Stomach (tissue), 8 donors: ENCODE measurements at regions not wholly inside any gene's neighbourhood (a gene's known extent, or its start where the extent isn't known, plus 50 kb on each side); places are given as distances from the start of the nearest gene placed in this dataset.
A peak's percentile ranks its signal among the peaks of the same experiment; 100 is the strongest.

Experiments used
- DNase-seq, 2 donors: peaks; one replicate each; pipeline versions ENCODE4 v3.0.0 to v3.0.0-alpha.2; 2013 to 2019
- H3K27ac ChIP-seq, 5 donors: fragments of 200-600 bp in 4 of 5; sonication (generic) in 4 of 5; one replicate each; pipeline ENCODE4 v1.5.1; 2013 to 2019; ENCODE audit warnings: mild to moderate bottlenecking in 1 of 5, moderate library complexity in 1 of 5
- H3K27me3 ChIP-seq, 3 donors: fragments of 200-600 bp; sonication (generic); one replicate each; pipeline ENCODE4 v1.5.1; 2017 to 2019; ENCODE audit warnings: mixed run types in 1 of 3
- H3K36me3 ChIP-seq, 4 donors: fragments of 200-600 bp; sonication (generic); 1 replicate in 3 of 4; 2 replicates in 1 of 4; pipeline ENCODE4 v1.5.1; 2016 to 2019
- H3K4me1 ChIP-seq, 4 donors: fragments of 200-600 bp; sonication (generic); one replicate each; pipeline ENCODE4 v1.5.1; 2016 to 2019
- H3K4me3 ChIP-seq, 4 donors: fragments of 200-600 bp; sonication (generic) in 3 of 4; one replicate each; pipeline ENCODE4 v1.5.1; 2016 to 2019; ENCODE audit warnings: mild to moderate bottlenecking in 1 of 4
- H3K9me3 ChIP-seq, 4 donors: fragments of 200-600 bp; sonication (generic); one replicate each; pipeline ENCODE4 v1.5.1; 2016 to 2019
- EP300 ChIP-seq: sonication (generic); formaldehyde crosslinking; IDR thresholded peaks from one replicate; pipeline ENCODE4 v1.6.1; 2017; ENCODE audit warnings: antibody characterized with exemption
- POLR2A ChIP-seq, 4 donors: fragments of 450-650 bp; IDR thresholded peaks; one replicate each; pipeline ENCODE4 v1.6.1; 2016; ENCODE audit warnings: antibody characterized with exemption in 4 of 4, control low read depth in 2 of 4, mild to moderate bottlenecking in 1 of 4, moderate library complexity in 1 of 4
- POLR2AphosphoS5 ChIP-seq, 3 donors: sonication (generic); formaldehyde crosslinking; IDR thresholded peaks; one replicate each; pipeline ENCODE4 v1.6.1; 2016; ENCODE audit warnings: antibody characterized with exemption in 3 of 3
- whole genome bisulfite sequencing, 5 donors: extraction: QIAGEN DNeasy Blood & Tissue Kit in 3 of 5; methylation state at CpG; one replicate each; pipeline versions ENCODE4 v1.1.5 to v1.1.7; 2013 to 2018; 5-methylcytosine and 5-hydroxymethylcytosine counted together
- intact Hi-C: fragments of 100-400 bp; cut with DNase I; formaldehyde crosslinking; loops from one replicate; pipeline ENCODE4 v1.15.1; 2023; ENCODE audit warnings: low total_unique reads
- TF ChIP-seq, protein P1 (sequence below), 7 experiments: fragments of 450-650 bp in 4 of 7; fragments of 200-600 bp in 3 of 7; sonication (generic) in 3 of 7; IDR thresholded peaks; one replicate each; pipeline ENCODE4 v1.5.1; 2016 to 2019; ENCODE audit warnings: antibody characterized with exemption in 7 of 7, control low read depth in 2 of 7, mild to moderate bottlenecking in 1 of 7
- donor health status: healthy with polysubstance abuse.
- donor health status: Bipolar disorder and iron deficiency.
- donor health status: healthy.

DNA sequence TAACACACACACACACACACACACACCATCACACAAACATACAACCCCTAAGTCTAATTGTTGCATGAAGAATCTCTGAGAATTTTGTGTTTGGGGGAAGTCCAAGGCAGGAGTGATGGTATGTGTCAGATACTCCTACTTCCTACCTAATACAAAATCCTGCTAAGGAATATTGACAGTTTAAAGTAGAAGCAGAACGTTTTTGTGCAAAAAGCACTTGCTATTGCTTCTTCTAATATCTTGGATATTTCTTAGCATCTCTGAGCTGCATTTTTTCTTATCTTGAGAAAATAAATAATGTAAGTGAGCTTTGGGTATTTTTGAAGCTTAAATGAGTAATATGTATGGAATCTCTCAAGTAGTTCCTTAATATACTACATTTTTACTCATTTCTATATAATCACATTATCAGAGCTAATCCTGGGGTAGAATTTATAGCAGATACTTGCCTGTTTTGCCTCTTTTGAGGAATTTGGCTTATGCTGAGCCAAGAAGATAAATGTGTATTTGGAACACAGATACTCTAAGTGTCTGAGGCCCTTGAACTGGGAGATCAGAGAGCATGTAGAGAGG lies 212.3 kb downstream of the DKK1 start:
- DNase-seq, result peak in 1 of 2 donors; percentile 16
- TF ChIP-seq POLR2A (IDR thresholded peaks at IDR 0.05) (no peak), EP300 (no peak), POLR2AphosphoS5 (IDR thresholded peaks at IDR 0.05) (no peak)
- TF ChIP-seq, protein P1, sequence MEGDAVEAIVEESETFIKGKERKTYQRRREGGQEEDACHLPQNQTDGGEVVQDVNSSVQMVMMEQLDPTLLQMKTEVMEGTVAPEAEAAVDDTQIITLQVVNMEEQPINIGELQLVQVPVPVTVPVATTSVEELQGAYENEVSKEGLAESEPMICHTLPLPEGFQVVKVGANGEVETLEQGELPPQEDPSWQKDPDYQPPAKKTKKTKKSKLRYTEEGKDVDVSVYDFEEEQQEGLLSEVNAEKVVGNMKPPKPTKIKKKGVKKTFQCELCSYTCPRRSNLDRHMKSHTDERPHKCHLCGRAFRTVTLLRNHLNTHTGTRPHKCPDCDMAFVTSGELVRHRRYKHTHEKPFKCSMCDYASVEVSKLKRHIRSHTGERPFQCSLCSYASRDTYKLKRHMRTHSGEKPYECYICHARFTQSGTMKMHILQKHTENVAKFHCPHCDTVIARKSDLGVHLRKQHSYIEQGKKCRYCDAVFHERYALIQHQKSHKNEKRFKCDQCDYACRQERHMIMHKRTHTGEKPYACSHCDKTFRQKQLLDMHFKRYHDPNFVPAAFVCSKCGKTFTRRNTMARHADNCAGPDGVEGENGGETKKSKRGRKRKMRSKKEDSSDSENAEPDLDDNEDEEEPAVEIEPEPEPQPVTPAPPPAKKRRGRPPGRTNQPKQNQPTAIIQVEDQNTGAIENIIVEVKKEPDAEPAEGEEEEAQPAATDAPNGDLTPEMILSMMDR (IDR thresholded peaks at IDR 0.05), result no peak
- WGBS, 5 donors, result 18 to 36% (median 26%) methylated on average over 1 of the region's 1 CpG
- Histone ChIP-seq H3K4me3 (no peak overlapping the region), H3K27ac (no peak overlapping the region), H3K9me3 (no peaks in the 10 kb centered on the region), H3K27me3 (no peaks in the 10 kb centered on the region), H3K4me1 (no peaks in the 10 kb centered on the region), H3K36me3 (no peaks in the 10 kb centered on the region)
- intact Hi-C loops, result no loop called here

DNA sequence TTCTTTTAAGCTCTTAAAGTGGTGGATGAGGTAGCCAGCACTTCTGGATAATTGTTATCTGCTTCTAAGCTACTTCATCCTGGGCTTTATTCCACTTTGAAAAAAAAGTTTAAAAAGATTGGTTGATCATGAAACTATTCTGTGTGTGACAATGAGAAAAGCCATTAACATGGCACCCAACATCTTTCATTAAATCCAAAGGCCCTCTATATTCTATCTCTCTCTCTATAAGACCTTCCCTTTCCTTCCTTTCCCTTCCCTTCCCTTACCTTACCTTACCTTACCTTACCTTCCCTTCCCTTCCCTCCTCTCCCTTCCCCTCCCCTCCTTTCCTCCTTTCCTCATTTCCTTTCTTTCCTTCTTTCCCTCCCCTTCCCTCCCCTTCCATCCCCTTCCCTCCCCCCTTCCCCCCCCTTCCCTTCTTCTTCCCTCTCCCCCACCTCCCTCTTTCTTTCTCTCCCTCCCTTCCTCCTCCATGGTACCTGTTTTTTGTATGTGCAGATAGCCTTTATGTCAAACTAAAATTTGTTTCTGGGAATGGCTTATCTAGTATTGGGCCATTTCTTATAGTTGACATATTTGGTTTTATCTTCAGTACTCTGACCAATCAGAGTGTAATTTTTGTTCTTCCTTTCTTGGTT lies 218.7 kb downstream of the DKK1 start:
- Histone ChIP-seq H3K4me1 (no peaks in the 10 kb centered on the region), H3K27ac (no peak overlapping the region), H3K9me3 (peaks cover 0 to 6% (median 0%) of the 10 kb centered on the region in 4 donors), H3K27me3 (no peaks in the 10 kb centered on the region), H3K36me3 (no peaks in the 10 kb centered on the region), H3K4me3 (no peak overlapping the region)
- no peak for DNase-seq
- intact Hi-C loops, result no loop called here
- TF ChIP-seq POLR2A (IDR thresholded peaks at IDR 0.05) (no peak), EP300 (no peak), POLR2AphosphoS5 (IDR thresholded peaks at IDR 0.05) (no peak)
- TF ChIP-seq, protein P1 (IDR thresholded peaks at IDR 0.05), result no peak

DNA sequence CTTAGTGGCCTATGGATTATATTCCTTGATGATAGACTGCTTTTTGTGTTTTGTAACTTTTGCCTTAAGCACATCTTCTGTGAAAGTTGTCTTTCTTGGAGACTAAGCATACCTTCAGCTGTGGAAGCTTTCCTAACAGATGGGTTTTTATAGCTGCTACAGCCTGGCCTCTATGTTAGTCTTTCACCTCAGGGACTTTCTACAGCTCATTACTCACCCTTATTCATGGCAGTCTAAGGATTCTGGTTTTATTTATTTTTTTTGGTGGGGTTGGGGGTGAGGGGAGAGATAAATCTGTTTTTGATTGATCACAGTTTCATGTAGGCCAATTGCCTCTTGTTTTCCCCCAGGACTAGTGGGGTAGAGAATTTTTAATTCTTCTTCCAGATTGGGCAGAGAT lies 219.9 kb downstream of the DKK1 start:
- Histone ChIP-seq H3K4me3 (no peak overlapping the region), H3K27me3 (no peaks in the 10 kb centered on the region), H3K36me3 (no peaks in the 10 kb centered on the region), H3K9me3 (peaks cover 0 to 10% (median 0%) of the 10 kb centered on the region in 4 donors), H3K4me1 (no peaks in the 10 kb centered on the region), H3K27ac (no peak overlapping the region)
- TF ChIP-seq, protein P1 (IDR thresholded peaks at IDR 0.05), result no peak
- TF ChIP-seq POLR2A (IDR thresholded peaks at IDR 0.05), result no peak
- TF ChIP-seq EP300, result no peak
- TF ChIP-seq POLR2AphosphoS5 (IDR thresholded peaks at IDR 0.05), result no peak
- DNase-seq, result no peak
- intact Hi-C loops, result no loop called here

DNA sequence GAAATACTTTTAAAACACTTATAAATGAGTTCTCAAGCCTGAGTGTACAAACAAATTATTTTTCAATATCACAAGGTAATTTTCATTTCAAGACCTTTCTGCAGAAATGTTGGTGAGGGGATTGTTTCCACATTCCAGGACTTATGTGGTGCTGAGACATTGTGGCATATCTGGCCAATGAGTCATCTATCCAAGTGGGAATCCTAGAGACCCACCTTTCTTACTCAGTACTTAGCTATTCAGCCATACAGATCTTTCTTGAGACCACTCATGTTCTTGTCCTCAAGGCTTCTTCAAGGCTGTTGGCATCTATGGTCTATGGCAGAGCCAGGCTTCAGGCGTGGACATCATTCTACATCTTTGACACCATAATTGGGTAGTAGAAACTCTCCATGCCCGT lies 225.4 kb downstream of the DKK1 start:
- peaks cover 0 to 5% (median 0%) of the 10 kb centered on the region in 4 donors for H3K9me3 ChIP-seq
- H3K4me3 ChIP-seq, result no peak overlapping the region
- intact Hi-C loops, result no loop called here
- H3K27me3 ChIP-seq, result no peaks in the 10 kb centered on the region
- DNase-seq, result no peak
- H3K4me1 ChIP-seq, result no peaks in the 10 kb centered on the region
- TF ChIP-seq, protein P1 (IDR thresholded peaks at IDR 0.05), result no peak
- TF ChIP-seq EP300 (no peak), POLR2AphosphoS5 (IDR thresholded peaks at IDR 0.05) (no peak), POLR2A (IDR thresholded peaks at IDR 0.05) (no peak)
- 63 to 81% (median 75%) methylated on average over 2 of the region's 2 CpGs for WGBS, 5 donors
- H3K36me3 ChIP-seq, result no peaks in the 10 kb centered on the region
- no peak overlapping the region for H3K27ac ChIP-seq
